IMR-90 (cell line): ENCODE measurements at regions not wholly inside any gene's neighbourhood (a gene's known extent, or its start where the extent isn't known, plus 50 kb on each side); places are given as distances from the start of the nearest gene placed in this dataset.

Experiments
- ATAC-seq: fragments of 200-7000 bp; cut with Tn5 transposase; 2 replicates; pipeline ENCODE4 v1.9.1; 2020; ENCODE audit warnings: low read depth, mild to moderate bottlenecking, moderate library complexity
- BruUV-seq: library from RNA; stranded (reverse); fragments of 400-500 nt; replicated peaks from 2 replicates; lab custom pipeline; 2021; lab: Mats Ljungman, UMichigan
- CTCF ChIA-PET: fragments of 300-600 bp; formaldehyde crosslinking; extraction: SDS; loops from one replicate; lab custom pipeline; 2021; ENCODE audit warnings: antibody characterized with exemption; lab: Yijun Ruan, JAX
- POLR2A ChIA-PET: fragments of 300-600 bp; sonication (Branson Sonifier 250); formaldehyde crosslinking; loops from one replicate; lab custom pipeline; 2022; ENCODE audit warnings: antibody characterized with exemption; ENCODE audit not compliant: unreplicated experiment; lab: Charles Lee
- DNase-seq: peaks from one replicate; pipeline ENCODE4 v3.0.0; 2013
- H2AFZ ChIP-seq: replicated peaks from 2 replicates; pipeline ENCODE3; 2013; ENCODE audit warnings: low read length, mild to moderate bottlenecking; ENCODE audit not compliant: poor library complexity
- H2AK5ac ChIP-seq: 2 replicates; pipeline ENCODE4 v1.6.1; 2013; ENCODE audit warnings: low read depth, low read length, inconsistent platforms
- H2AK9ac ChIP-seq: replicated peaks from 2 replicates; pipeline ENCODE3; 2013; ENCODE audit warnings: mild to moderate bottlenecking, low read depth, low read length, moderate library complexity; ENCODE audit not compliant: poor library complexity
- H2BK120ac ChIP-seq: 2 replicates; pipeline ENCODE4 v1.6.1; 2013; ENCODE audit warnings: low read depth, low read length, inconsistent platforms
- H2BK15ac ChIP-seq: 3 replicates; pipeline ENCODE4 v1.6.1; 2013; ENCODE audit warnings: low read depth, low read length, inconsistent platforms
- H2BK20ac ChIP-seq: 2 replicates; pipeline ENCODE4 v1.6.1; 2013; ENCODE audit warnings: low read depth, mild to moderate bottlenecking, inconsistent platforms, low read length, moderate library complexity
- H2BK5ac ChIP-seq: 2 replicates; pipeline ENCODE4 v1.6.1; 2013; ENCODE audit warnings: mild to moderate bottlenecking, low read depth, low read length, inconsistent platforms; ENCODE audit not compliant: poor library complexity, severe bottlenecking
- H3K14ac ChIP-seq: replicated peaks from 2 replicates; pipeline ENCODE4 v1.6.1; 2013; ENCODE audit warnings: low read depth, low read length, inconsistent platforms
- H3K18ac ChIP-seq: 2 replicates; pipeline ENCODE4 v1.6.1; 2013; ENCODE audit warnings: low read depth, low read length, control low read depth
- H3K23ac ChIP-seq: 2 replicates; pipeline ENCODE4 v1.6.1; 2013; ENCODE audit warnings: low read depth, low read length, inconsistent platforms
- H3K27ac ChIP-seq: 2 replicates; pipeline ENCODE4 v1.5.1; 2013; ENCODE audit warnings: mild to moderate bottlenecking, control low read depth, low read length; ENCODE audit not compliant: insufficient read depth
- H3K27me3 ChIP-seq: 2 replicates; pipeline ENCODE4 v1.6.1; 2013; ENCODE audit warnings: low read length; ENCODE audit not compliant: control insufficient read depth, insufficient read depth
- H3K36me3 ChIP-seq: 2 replicates; pipeline ENCODE4 v1.6.1; 2013; ENCODE audit warnings: low read length, mixed read lengths; ENCODE audit not compliant: control insufficient read depth, insufficient read depth
- H3K4ac ChIP-seq: 2 replicates; pipeline ENCODE4 v1.6.1; 2013; ENCODE audit warnings: low read depth, low read length, inconsistent platforms
- H3K4me1 ChIP-seq: 2 replicates; pipeline ENCODE4 v1.6.1; 2013; ENCODE audit warnings: low read length, mixed read lengths; ENCODE audit not compliant: control insufficient read depth, insufficient read depth
- H3K4me2 ChIP-seq: 2 replicates; pipeline ENCODE4 v1.6.1; 2013; ENCODE audit warnings: low read depth, mild to moderate bottlenecking, control low read depth, low read length, moderate library complexity
- H3K4me3 ChIP-seq: 2 replicates; pipeline ENCODE4 v1.5.1; 2013; ENCODE audit warnings: low read depth, mild to moderate bottlenecking, control low read depth, low read length, moderate library complexity; ENCODE audit not compliant: insufficient read depth
- H3K56ac ChIP-seq: 2 replicates; pipeline ENCODE4 v1.6.1; 2013; ENCODE audit warnings: low read length, inconsistent platforms; ENCODE audit not compliant: insufficient read depth; ENCODE audit errors: extremely low read depth
- H3K79me1 ChIP-seq, 2 experiments: 2 replicates each; pipeline ENCODE4 v1.6.1; 2013; ENCODE audit warnings: low read length in 2 of 2, inconsistent platforms in 1 of 2, low read depth in 1 of 2
- H3K9ac ChIP-seq: 2 replicates; pipeline ENCODE4 v1.6.1; 2013; ENCODE audit warnings: low read depth, low read length, control low read depth
- H3K9me1 ChIP-seq: 2 replicates; pipeline ENCODE4 v1.6.1; 2013; ENCODE audit warnings: low read length, inconsistent platforms; ENCODE audit not compliant: insufficient read depth
- H3K9me3 ChIP-seq: 2 replicates; pipeline ENCODE4 v1.6.1; 2013; ENCODE audit warnings: low read length; ENCODE audit not compliant: control insufficient read depth, insufficient read depth
- H4K20me1 ChIP-seq: 2 replicates; pipeline ENCODE4 v1.6.1; 2013; ENCODE audit warnings: low read length, inconsistent platforms; ENCODE audit not compliant: insufficient read depth
- H4K5ac ChIP-seq: 2 replicates; pipeline ENCODE4 v1.6.1; 2013; ENCODE audit warnings: mild to moderate bottlenecking, low read depth, low read length, control low read depth
- H4K8ac ChIP-seq, 2 experiments: 2 replicates each; pipeline ENCODE4 v1.6.1; 2013; ENCODE audit warnings: low read depth in 2 of 2, low read length in 2 of 2, control low read depth in 1 of 2, inconsistent platforms in 1 of 2
- H4K91ac ChIP-seq: 2 replicates; pipeline ENCODE4 v1.6.1; 2013; ENCODE audit warnings: low read depth, low read length, inconsistent platforms; ENCODE audit not compliant: insufficient read depth
- CEBPB ChIP-seq: IDR thresholded peaks from 2 replicates; pipeline ENCODE4 v1.6.1; 2012; ENCODE audit warnings: low read depth, low read length, improper control_type of control experiment
- CHD1 ChIP-seq: IDR thresholded peaks from 2 replicates; pipeline ENCODE4 v1.6.1; 2012; ENCODE audit warnings: low read depth, low read length, improper control_type of control experiment
- FOS ChIP-seq: fragments of 150-350 bp; IDR thresholded peaks from 2 replicates; pipeline ENCODE4 v1.6.1; 2016; ENCODE audit warnings: low read depth, low read length
- MAFK ChIP-seq: IDR thresholded peaks from 2 replicates; pipeline ENCODE4 v1.6.1; 2012; ENCODE audit warnings: low read depth, low read length, improper control_type of control experiment
- MAZ ChIP-seq: IDR thresholded peaks from 2 replicates; pipeline ENCODE4 v1.6.1; 2012; ENCODE audit warnings: low read depth, mild to moderate bottlenecking, low read length, improper control_type of control experiment, moderate library complexity, borderline replicate concordance
- MXI1 ChIP-seq: IDR thresholded peaks from 2 replicates; pipeline ENCODE4 v1.6.1; 2012; ENCODE audit warnings: low read depth, mild to moderate bottlenecking, low read length, moderate library complexity, borderline replicate concordance
- NFE2L2 ChIP-seq: fragments of 150-350 bp; IDR thresholded peaks from 2 replicates; pipeline ENCODE4 v1.6.1; 2016; ENCODE audit warnings: low read depth, mild to moderate bottlenecking, low read length
- POLR2A ChIP-seq: IDR thresholded peaks from 2 replicates; pipeline ENCODE4 v1.6.1; 2012; ENCODE audit warnings: mild to moderate bottlenecking, low read depth, low read length
- RCOR1 ChIP-seq: IDR thresholded peaks from 2 replicates; pipeline ENCODE4 v1.6.1; 2012; ENCODE audit warnings: mild to moderate bottlenecking, low read length, improper control_type of control experiment; ENCODE audit not compliant: insufficient replicate concordance
- RFX5 ChIP-seq: IDR thresholded peaks from 2 replicates; pipeline ENCODE4 v1.8.0; 2012; ENCODE audit warnings: low read depth, mild to moderate bottlenecking, low read length, moderate library complexity
- SMC3 ChIP-seq: fragments of 150-350 bp; IDR thresholded peaks from 2 replicates; pipeline ENCODE4 v1.6.1; 2016; ENCODE audit warnings: low read depth, mild to moderate bottlenecking, antibody characterized with exemption, low read length, moderate library complexity
- WGBS, 2 experiments: methylation state at CpG; one replicate each; pipeline versions ENCODE4 v1.1.5 to v1.1.7; 2013; ENCODE audit warnings: missing lambda C conversion rate in 2 of 2; ENCODE audit not compliant: insufficient read length in 1 of 2; ENCODE audit errors: extremely low coverage in 2 of 2; 5-methylcytosine and 5-hydroxymethylcytosine counted together
- dilution Hi-C: fragments of 300-500 bp; cut with HindIII; formaldehyde crosslinking; loops from one replicate; pipeline ENCODE4 v1.14.3; 2018; ENCODE audit warnings: low sequenced_read_pairs; ENCODE audit not compliant: unreplicated experiment
- in situ Hi-C: fragments of 300-500 bp; cut with MboI; formaldehyde crosslinking; loops from 3 replicates; pipeline ENCODE4 v1.14.3; 2019; ENCODE audit warnings: low sequenced_read_pairs, inconsistent platforms, mixed read lengths
- intact Hi-C: fragments of 100-400 bp; cut with micrococcal nuclease; formaldehyde crosslinking; loops from 2 replicates; pipeline ENCODE4 v1.10.0; 2022
- TF ChIP-seq, protein P1 (sequence below): fragments of 150-350 bp; IDR thresholded peaks from 2 replicates; pipeline ENCODE4 v1.6.1; 2016; ENCODE audit warnings: low read depth, mild to moderate bottlenecking, low read length, moderate library complexity, borderline replicate concordance
- TF ChIP-seq, protein P2 (sequence below): fragments of 150-350 bp; IDR thresholded peaks from 2 replicates; pipeline ENCODE4 v1.6.1; 2017; ENCODE audit warnings: mild to moderate bottlenecking, antibody characterized with exemption, low read length, low read depth
- TF ChIP-seq, protein P3 (sequence below): conservative IDR thresholded peaks from 2 replicates; pipeline ENCODE4 v1.5.1; 2012; ENCODE audit warnings: mild to moderate bottlenecking, low read depth, low read length, improper control_type of control experiment

GRCh38 chr5:53172630-53173029 is 63.1 kb upstream of the MOCS2 start:
- no CpG with 5 or more reads among the region's 5 CpGs for WGBS, 2 experiments
- H3K27ac ChIP-seq, result no peak overlapping the region
- H4K8ac ChIP-seq, result peak overlapping the region in 1 of 2 experiments; percentile 5; a peak in 1 of 4 replicates
- BruUV-seq, result no TSS peak
- no peak overlapping the region for H2AK9ac ChIP-seq
- H3K56ac ChIP-seq, result no peak overlapping the region
- no peaks in the 10 kb centered on the region for H4K20me1 ChIP-seq
- H2BK5ac ChIP-seq, result no peak overlapping the region
- no peak overlapping the region for H2AFZ ChIP-seq
- 0 out of 2 replicates have a peak, but pooled peaks cover 2% of the 10 kb centered on the region for H3K9me3 ChIP-seq
- no peak overlapping the region for H2AK5ac ChIP-seq
- H4K91ac ChIP-seq, result peak overlapping the region; percentile 30; the same call in 1 of the 2 replicates
- no peaks in the 10 kb centered on the region for H3K27me3 ChIP-seq
- 0 out of 2 replicates have a peak overlapping the region, but pooled peaks have one; percentile 76 for H3K14ac ChIP-seq
- H2BK120ac ChIP-seq, result 0 out of 2 replicates have a peak overlapping the region, but pooled peaks have one; percentile 16
- H3K79me1 ChIP-seq, result no peaks in the 10 kb centered on the region
- in situ Hi-C loops, result no loop called here
- 0 out of 3 replicates have a peak overlapping the region, but pooled peaks have one; percentile 15 for H2BK15ac ChIP-seq
- dilution Hi-C loops, result no loop called here
- H2BK20ac ChIP-seq, result no peak overlapping the region
- DNase-seq (no peak), ATAC-seq (no peak)
- H4K5ac ChIP-seq, result peak overlapping the region; percentile 66; the same call in 1 of the 2 replicates
- H3K23ac ChIP-seq, result no peak overlapping the region
- intact Hi-C loops, result loop anchor here (10.0 kb wide), 1 partner anchor 192 kb away; no protein-coding TSS in a partner anchor
- no peak overlapping the region for H3K9ac ChIP-seq
- H3K4ac ChIP-seq, result peak overlapping the region; percentile 45; the same call in 1 of the 2 replicates
- no peak for TF ChIP-seq RFX5
- TF ChIP-seq, protein P1, sequence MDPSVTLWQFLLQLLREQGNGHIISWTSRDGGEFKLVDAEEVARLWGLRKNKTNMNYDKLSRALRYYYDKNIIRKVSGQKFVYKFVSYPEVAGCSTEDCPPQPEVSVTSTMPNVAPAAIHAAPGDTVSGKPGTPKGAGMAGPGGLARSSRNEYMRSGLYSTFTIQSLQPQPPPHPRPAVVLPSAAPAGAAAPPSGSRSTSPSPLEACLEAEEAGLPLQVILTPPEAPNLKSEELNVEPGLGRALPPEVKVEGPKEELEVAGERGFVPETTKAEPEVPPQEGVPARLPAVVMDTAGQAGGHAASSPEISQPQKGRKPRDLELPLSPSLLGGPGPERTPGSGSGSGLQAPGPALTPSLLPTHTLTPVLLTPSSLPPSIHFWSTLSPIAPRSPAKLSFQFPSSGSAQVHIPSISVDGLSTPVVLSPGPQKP, result no peak
- no peak for TF ChIP-seq MAZ
- no peak for TF ChIP-seq RCOR1
- TF ChIP-seq, protein P2, sequence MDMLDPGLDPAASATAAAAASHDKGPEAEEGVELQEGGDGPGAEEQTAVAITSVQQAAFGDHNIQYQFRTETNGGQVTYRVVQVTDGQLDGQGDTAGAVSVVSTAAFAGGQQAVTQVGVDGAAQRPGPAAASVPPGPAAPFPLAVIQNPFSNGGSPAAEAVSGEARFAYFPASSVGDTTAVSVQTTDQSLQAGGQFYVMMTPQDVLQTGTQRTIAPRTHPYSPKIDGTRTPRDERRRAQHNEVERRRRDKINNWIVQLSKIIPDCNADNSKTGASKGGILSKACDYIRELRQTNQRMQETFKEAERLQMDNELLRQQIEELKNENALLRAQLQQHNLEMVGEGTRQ, result no peak
- TF ChIP-seq CEBPB, result no peak
- TF ChIP-seq NFE2L2, result no peak
- TF ChIP-seq POLR2A, result no peak
- TF ChIP-seq CHD1, result no peak
- no peak for TF ChIP-seq MAFK
- TF ChIP-seq MXI1, result no peak
- TF ChIP-seq SMC3, result no peak
- TF ChIP-seq FOS, result no peak
- TF ChIP-seq, protein P3, sequence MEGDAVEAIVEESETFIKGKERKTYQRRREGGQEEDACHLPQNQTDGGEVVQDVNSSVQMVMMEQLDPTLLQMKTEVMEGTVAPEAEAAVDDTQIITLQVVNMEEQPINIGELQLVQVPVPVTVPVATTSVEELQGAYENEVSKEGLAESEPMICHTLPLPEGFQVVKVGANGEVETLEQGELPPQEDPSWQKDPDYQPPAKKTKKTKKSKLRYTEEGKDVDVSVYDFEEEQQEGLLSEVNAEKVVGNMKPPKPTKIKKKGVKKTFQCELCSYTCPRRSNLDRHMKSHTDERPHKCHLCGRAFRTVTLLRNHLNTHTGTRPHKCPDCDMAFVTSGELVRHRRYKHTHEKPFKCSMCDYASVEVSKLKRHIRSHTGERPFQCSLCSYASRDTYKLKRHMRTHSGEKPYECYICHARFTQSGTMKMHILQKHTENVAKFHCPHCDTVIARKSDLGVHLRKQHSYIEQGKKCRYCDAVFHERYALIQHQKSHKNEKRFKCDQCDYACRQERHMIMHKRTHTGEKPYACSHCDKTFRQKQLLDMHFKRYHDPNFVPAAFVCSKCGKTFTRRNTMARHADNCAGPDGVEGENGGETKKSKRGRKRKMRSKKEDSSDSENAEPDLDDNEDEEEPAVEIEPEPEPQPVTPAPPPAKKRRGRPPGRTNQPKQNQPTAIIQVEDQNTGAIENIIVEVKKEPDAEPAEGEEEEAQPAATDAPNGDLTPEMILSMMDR, result no peak
- CTCF ChIA-PET, result no interaction called here
- no peaks in the 10 kb centered on the region for H3K36me3 ChIP-seq
- POLR2A ChIA-PET, result no interaction called here
- no peak overlapping the region for H3K4me2 ChIP-seq
- no peaks in the 10 kb centered on the region for H3K9me1 ChIP-seq
- 0 out of 2 replicates have a peak overlapping the region, but pooled peaks have one; percentile 58 for H3K18ac ChIP-seq
- H3K4me1 ChIP-seq, result peaks cover 4% of the 10 kb centered on the region
- H3K4me3 ChIP-seq, result no peak overlapping the region
